NCI-H2171 treated with DMSO at 0.1 percent for 48 hours (cell line): ENCODE measurements at regions not wholly inside any gene's neighbourhood (a gene's known extent, or its start where the extent isn't known, plus 50 kb on each side); places are given as distances from the start of the nearest gene placed in this dataset.
"Not testable (repeated sequence)": the region's sequence is repeated elsewhere in the genome, so short reads cannot be mapped to it uniquely, and the experiment has no call there.

ENCODE experiments used
- DNase-seq: peaks from one replicate; lab custom pipeline; 2025; lab: John Stamatoyannopoulos, UW

- DNase-seq: peak; percentile 29
These were observed 361.4 kb upstream of the CFAP20DC start for GRCh38 chr3:59411186-59411585.

- no peak for DNase-seq
These were observed 358.3 kb upstream of the CFAP20DC start for GRCh38 chr3:59408047-59408624.

- DNase-seq: no peak
These were observed 357.6 kb upstream of the CFAP20DC start for GRCh38 chr3:59407425-59407824.

GRCh38 chr3:59406943-59407342 is 357.1 kb upstream of the CFAP20DC start:
- no peak for DNase-seq

GRCh38 chr3:59404851-59405250 is 355.0 kb upstream of the CFAP20DC start:
- DNase-seq: no peak

GRCh38 chr3:59404064-59404463 is 354.2 kb upstream of the CFAP20DC start:
- DNase-seq: no peak

- DNase-seq: no peak
These were observed 352.1 kb upstream of the CFAP20DC start for GRCh38 chr3:59401924-59402323.

GRCh38 chr3:59392116-59392515 is 342.3 kb upstream of the CFAP20DC start:
- DNase-seq: no peak

- DNase-seq: no peak
These were observed 341.3 kb upstream of the CFAP20DC start for GRCh38 chr3:59391131-59391530.

GRCh38 chr3:59388555-59389270 is 338.9 kb upstream of the CFAP20DC start:
- no peak for DNase-seq

GRCh38 chr3:59386165-59386564 is 336.3 kb upstream of the CFAP20DC start:
- no peak for DNase-seq

GRCh38 chr3:59385547-59385946 is 335.7 kb upstream of the CFAP20DC start:
- no peak for DNase-seq

GRCh38 chr3:59381282-59381681 is 331.5 kb upstream of the CFAP20DC start:
- DNase-seq: no peak

- no peak for DNase-seq
These were observed 330.3 kb upstream of the CFAP20DC start for GRCh38 chr3:59380146-59380545.

- DNase-seq: no peak
These were observed 325.0 kb upstream of the CFAP20DC start for GRCh38 chr3:59374818-59375211.

- DNase-seq: no peak
These were observed 324.4 kb upstream of the CFAP20DC start for GRCh38 chr3:59374091-59374817.

- peak; percentile 3 for DNase-seq
These were observed 322.5 kb upstream of the CFAP20DC start for GRCh38 chr3:59372346-59372745.

GRCh38 chr3:59368900-59369675 is 319.3 kb upstream of the CFAP20DC start:
- no peak for DNase-seq

GRCh38 chr3:59367150-59367549 is 317.3 kb upstream of the CFAP20DC start:
- no peak for DNase-seq

- no peak for DNase-seq
These were observed 316.4 kb upstream of the CFAP20DC start for GRCh38 chr3:59366218-59366617.

GRCh38 chr3:59364496-59364895 is 314.7 kb upstream of the CFAP20DC start:
- DNase-seq: no peak

- not testable (repeated sequence) for DNase-seq
These were observed 310.5 kb upstream of the CFAP20DC start for GRCh38 chr3:59360312-59360711.
